ENCODE measurements at regions not wholly inside any gene's neighbourhood (a gene's known extent, or its start where the extent isn't known, plus 50 kb on each side); places are given as distances from the start of the nearest gene placed in this dataset.
"Not testable (repeated sequence)": the region's sequence is repeated elsewhere in the genome, so short reads cannot be mapped to it uniquely, and the experiment has no call there.

DNA sequence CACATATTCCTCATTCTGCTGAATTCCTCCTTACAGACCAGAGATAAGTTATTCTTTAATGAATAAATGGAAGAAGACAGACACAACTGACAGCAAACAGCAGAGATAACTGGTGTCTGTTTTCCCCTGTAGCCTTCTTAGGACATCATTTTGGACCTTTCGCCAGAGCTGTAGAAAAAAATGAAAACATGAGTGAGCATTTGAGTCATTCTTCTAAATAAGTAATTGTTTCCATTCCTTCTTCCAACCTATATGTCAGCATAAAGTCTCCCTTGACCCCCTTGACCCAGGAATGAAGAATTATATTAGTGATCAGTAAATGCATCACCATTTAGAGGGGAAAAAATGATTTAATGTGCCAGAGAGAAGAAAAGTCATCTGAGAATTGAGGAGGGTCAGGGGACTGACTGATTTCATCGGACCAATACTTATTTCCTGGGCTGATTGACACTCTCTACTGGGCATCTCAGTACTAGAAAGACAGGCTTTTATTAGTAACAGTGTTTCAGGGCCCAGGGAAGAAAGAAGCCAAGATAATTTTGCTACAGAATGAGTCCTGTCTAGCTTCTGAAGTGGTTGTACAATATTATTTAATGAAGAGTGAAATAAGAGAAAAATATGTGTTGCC, 597.0 kb downstream of the PSAT1 start:
- Histone ChIP-seq H3K36me3 (replicated peaks; ENCODE audit: control insufficient read depth, insufficient read depth, low read length) (no peaks in the 10 kb centered on the region), H3K27me3 (ENCODE audit: control insufficient read depth, insufficient read depth, low read length) (no peaks in the 10 kb centered on the region), H3K4me3 (ENCODE audit: insufficient read depth, low read depth, low read length) (no peak overlapping the region)
- no peak for DNase-seq

DNA sequence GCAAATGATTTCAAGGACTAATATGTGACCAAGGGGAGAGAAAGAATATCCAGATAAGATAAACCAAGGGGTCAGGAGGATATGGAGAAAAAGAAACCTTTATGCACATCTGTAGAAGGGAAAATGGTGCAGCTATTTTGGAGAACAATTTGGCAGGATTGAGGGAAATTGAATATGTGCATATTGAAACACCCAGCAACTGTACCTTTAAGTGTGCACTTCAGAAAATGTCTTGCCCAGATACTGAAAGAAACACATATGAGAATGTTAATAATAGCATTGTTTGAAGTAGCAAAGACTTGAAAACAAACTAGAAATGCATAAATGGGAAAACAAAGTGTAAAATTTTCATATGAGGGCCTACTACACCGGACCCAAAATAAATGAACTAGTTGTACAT, 599.6 kb downstream of the PSAT1 start:
- H3K36me3 ChIP-seq (replicated peaks; ENCODE audit: control insufficient read depth, insufficient read depth, low read length) = no peaks in the 10 kb centered on the region
- no peak for DNase-seq
- no peak overlapping the region for H3K4me3 ChIP-seq (ENCODE audit: insufficient read depth, low read depth, low read length)
- no peaks in the 10 kb centered on the region for H3K27me3 ChIP-seq (ENCODE audit: control insufficient read depth, insufficient read depth, low read length)

DNA sequence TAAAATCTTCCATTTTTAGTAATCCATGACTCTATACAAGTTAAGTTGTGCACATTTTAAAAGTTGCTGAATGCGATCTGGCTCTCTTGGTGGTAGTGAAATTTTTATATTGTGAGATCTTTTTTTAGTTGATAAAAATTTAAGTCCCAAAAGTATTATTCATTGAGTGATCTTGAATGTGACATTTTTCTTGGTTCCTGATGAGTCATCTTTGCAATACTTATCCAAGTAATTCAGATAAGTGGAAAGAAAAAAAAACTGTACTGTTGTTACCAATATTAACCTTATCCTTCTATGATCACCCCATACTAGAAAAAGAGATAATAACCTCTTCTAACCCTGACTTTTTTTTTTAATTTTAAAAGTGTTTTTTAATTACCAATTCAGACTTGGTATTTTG, 601.3 kb downstream of the PSAT1 start:
- H3K27me3 ChIP-seq (ENCODE audit: control insufficient read depth, insufficient read depth, low read length) = no peaks in the 10 kb centered on the region
- no peak for DNase-seq
- no peak overlapping the region for H3K4me3 ChIP-seq (ENCODE audit: insufficient read depth, low read depth, low read length)
- H3K36me3 ChIP-seq (replicated peaks; ENCODE audit: control insufficient read depth, insufficient read depth, low read length) = no peaks in the 10 kb centered on the region

DNA sequence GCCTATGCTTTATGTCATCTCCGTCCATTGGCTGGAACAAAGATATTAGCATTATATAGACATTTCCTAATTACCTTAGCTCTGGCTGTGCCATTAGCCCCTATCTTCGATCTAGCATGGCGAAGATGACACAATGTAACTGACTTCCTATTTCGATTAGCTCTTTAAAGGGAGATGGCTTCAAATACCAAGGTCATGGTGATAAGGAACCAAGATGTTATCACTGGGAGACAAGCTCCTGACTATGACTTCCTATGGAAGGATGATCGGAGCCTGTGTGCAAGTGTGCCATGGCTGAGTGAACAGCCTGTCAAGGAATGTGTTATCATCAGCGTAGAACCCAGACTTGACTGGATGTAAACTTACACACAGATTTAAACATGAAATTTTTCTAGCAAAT, 602.1 kb downstream of the PSAT1 start:
- Histone ChIP-seq H3K4me3 (ENCODE audit: insufficient read depth, low read depth, low read length) (no peak overlapping the region), H3K27me3 (ENCODE audit: control insufficient read depth, insufficient read depth, low read length) (no peaks in the 10 kb centered on the region), H3K36me3 (replicated peaks; ENCODE audit: control insufficient read depth, insufficient read depth, low read length) (no peaks in the 10 kb centered on the region)
- DNase-seq = no peak

DNA sequence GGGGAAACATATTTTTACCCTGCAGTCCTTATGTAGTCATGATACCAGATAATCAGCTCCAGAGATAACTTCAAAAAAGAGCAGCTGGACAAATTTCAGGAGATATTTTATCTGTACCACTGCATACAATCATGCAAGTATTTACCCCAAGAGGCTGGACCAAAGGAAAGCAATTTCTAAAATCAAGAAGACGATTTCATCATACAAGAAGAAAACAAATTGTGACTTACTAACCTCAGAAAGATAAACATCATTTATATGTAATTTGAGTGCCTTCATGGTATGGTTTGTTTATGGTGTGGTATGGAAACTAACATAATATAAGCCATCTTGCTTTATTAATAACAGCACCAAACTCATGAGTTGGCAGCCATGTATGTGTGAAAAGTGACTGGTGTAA, 603.6 kb downstream of the PSAT1 start:
- no peak for DNase-seq
- no peaks in the 10 kb centered on the region for H3K27me3 ChIP-seq (ENCODE audit: control insufficient read depth, insufficient read depth, low read length)
- no peak overlapping the region for H3K4me3 ChIP-seq (ENCODE audit: insufficient read depth, low read depth, low read length)
- no peaks in the 10 kb centered on the region for H3K36me3 ChIP-seq (replicated peaks; ENCODE audit: control insufficient read depth, insufficient read depth, low read length)

DNA sequence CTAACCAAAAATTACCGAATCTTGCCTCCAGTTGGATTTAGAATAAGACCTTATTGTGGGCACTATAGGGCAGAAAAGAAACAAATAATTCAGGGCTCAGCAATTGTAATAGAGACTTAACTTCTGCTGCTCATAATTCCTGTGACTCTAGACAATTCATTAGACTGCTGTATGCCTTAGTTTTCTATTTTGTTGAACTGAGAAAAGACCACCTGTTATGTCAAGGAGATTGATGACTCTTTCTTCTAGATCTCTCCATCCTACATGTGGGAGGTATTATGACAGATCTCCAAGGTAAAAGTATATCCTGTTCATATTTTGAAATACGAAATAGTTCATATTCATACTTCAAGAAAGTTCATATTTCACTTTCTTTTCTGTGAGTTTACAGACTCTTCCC, 605.1 kb downstream of the PSAT1 start:
- Histone ChIP-seq H3K36me3 (replicated peaks; ENCODE audit: control insufficient read depth, insufficient read depth, low read length) (no peaks in the 10 kb centered on the region), H3K27me3 (ENCODE audit: control insufficient read depth, insufficient read depth, low read length) (no peaks in the 10 kb centered on the region), H3K4me3 (ENCODE audit: insufficient read depth, low read depth, low read length) (no peak overlapping the region)
- DNase-seq = no peak

DNA sequence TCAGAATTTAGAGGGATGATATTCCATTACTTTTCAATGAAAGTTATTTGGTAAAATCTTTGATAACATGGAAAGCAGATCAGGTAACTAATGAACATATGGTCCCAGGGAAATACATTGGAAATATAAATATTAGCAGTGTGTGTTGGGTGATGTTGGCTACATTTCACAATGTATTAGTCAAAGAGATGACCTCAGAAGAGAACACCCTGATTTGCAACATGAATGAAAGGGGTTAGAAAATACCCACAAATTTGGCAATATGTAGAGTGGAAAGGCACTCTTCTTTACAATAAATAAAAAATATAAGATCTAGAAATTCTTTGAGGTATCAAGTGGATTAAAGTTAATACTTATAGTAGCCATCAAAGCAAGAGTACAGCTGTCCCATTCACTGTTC, 606.7 kb downstream of the PSAT1 start:
- no peaks in the 10 kb centered on the region for H3K27me3 ChIP-seq (ENCODE audit: control insufficient read depth, insufficient read depth, low read length)
- H3K36me3 ChIP-seq (replicated peaks; ENCODE audit: control insufficient read depth, insufficient read depth, low read length) = no peaks in the 10 kb centered on the region
- DNase-seq = no peak
- H3K4me3 ChIP-seq (ENCODE audit: insufficient read depth, low read depth, low read length) = no peak overlapping the region

DNA sequence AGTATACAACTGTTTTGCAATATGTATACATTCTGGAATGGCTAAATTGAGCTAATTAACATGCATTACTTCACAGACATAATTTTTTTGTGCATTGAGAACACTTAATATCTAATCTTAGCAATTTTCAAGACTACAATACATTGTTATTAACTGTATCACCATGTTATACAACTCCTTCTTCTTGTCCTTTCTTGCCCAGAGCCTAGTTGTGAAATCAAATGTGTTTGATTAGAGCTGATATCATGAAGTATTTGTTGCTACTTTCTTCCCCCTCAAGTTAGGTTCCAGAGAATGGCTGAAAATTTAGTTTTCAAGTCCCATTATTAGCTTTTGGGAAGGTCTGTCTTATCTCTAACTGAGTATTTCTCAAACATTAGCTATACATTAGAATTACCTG, 607.8 kb downstream of the PSAT1 start:
- H3K27me3 ChIP-seq (ENCODE audit: control insufficient read depth, insufficient read depth, low read length) = no peaks in the 10 kb centered on the region
- H3K36me3 ChIP-seq (replicated peaks; ENCODE audit: control insufficient read depth, insufficient read depth, low read length) = no peaks in the 10 kb centered on the region
- no peak for DNase-seq
- no peak overlapping the region for H3K4me3 ChIP-seq (ENCODE audit: insufficient read depth, low read depth, low read length)

DNA sequence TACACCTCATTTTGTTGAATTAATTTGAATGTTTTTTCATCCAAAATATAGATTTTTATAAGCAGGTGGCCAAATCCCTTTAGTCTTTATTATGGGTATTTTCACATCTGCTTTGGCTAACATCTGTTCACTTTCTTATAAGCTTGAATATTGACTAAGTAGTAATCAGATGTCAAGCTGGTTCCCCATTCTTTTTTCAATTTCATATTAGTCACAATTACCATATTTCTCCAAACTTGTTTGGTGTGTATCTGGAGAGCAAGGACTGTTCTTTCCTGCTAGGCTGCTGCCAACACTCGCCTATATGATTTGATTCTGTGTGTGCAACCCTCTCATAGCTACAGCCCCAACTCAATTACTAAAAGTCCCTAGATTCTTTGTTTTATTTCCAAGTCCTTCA, 608.5 kb downstream of the PSAT1 start:
- no peaks in the 10 kb centered on the region for H3K27me3 ChIP-seq (ENCODE audit: control insufficient read depth, insufficient read depth, low read length)
- no peaks in the 10 kb centered on the region for H3K36me3 ChIP-seq (replicated peaks; ENCODE audit: control insufficient read depth, insufficient read depth, low read length)
- H3K4me3 ChIP-seq (ENCODE audit: insufficient read depth, low read depth, low read length) = no peak overlapping the region
- DNase-seq = no peak

DNA sequence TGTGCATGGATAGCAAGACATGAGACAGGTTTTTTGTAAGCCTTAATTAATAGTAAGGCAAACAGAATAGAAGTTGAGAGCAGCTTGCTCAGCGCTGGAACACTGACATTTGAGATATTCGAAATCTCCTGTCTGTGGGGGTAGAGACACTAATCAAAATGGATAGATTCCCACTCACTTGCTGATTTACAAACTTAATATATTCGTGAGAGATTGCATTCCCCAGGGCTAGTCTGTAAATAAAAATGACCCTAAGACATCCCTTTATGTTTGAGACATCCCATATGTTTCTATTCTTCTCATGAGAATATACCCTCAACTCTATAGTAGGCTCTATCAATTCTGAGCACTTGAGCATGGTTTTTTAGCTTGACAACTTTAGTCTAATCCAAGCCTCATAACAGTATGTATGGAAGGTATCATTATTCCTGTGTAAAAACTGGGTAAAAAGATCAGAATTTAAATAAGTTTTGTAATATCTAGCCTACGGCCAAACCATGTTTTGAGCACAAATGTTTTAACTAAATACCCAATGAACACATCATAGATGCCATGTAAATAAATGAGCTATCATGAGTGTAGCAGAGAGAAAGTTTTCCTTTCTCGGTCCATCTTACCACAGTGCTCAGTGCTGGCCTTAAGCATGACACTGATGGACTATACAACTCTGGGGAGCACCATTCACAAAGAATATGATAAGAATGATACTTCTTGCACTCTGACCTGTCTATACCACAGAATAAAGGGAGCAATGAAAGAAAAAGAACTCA, 609.2 kb downstream of the PSAT1 start:
- DNase-seq = no peak
- no peak overlapping the region for H3K4me3 ChIP-seq (ENCODE audit: insufficient read depth, low read depth, low read length)
- H3K36me3 ChIP-seq (replicated peaks; ENCODE audit: control insufficient read depth, insufficient read depth, low read length) = no peaks in the 10 kb centered on the region
- no peaks in the 10 kb centered on the region for H3K27me3 ChIP-seq (ENCODE audit: control insufficient read depth, insufficient read depth, low read length)

DNA sequence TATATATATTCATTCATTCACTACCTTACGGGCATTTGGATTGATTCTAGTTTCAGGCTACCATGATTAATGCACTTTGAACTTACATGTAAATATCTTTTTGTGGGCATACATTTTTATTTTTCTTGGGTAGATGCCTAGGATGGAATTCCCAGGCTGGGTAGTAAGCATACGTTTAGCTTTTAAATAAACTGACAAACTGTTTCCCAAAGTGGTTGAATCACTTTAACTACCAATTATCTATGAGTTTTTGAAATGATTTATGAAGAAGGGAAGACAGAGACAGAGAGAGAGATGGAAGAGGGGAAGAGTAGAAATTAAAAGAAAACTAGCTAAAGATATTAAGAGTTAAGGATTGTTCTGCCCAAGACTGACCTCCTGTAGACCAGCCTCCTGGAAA, 612.6 kb downstream of the PSAT1 start:
- H3K36me3 ChIP-seq (replicated peaks; ENCODE audit: control insufficient read depth, insufficient read depth, low read length) = no peaks in the 10 kb centered on the region
- H3K27me3 ChIP-seq (ENCODE audit: control insufficient read depth, insufficient read depth, low read length) = no peaks in the 10 kb centered on the region
- no peak overlapping the region for H3K4me3 ChIP-seq (ENCODE audit: insufficient read depth, low read depth, low read length)
- DNase-seq = no peak

DNA sequence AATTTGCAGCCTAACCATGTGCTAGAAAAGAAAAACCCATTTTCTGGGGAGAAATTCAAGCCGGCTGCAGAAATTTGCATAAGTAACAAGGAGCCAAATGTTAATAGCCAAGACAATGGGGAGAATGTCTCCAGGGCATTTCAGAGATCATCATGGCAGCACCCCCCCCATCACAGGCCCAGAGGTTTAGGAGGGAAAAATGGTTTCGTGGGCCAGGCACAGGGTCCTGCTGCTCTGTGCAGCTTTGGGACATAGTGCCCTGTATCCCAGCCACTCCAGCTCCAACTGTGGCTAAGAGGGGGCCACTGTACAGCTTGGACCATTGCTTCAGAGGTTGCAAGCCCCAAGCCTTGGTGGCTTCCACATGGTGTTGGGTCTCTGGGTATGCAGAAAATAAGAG, 620.0 kb downstream of the PSAT1 start:
- not testable (repeated sequence) for H3K36me3 ChIP-seq (replicated peaks; ENCODE audit: control insufficient read depth, insufficient read depth, low read length); H3K4me3 ChIP-seq (ENCODE audit: insufficient read depth, low read depth, low read length); H3K27me3 ChIP-seq (ENCODE audit: control insufficient read depth, insufficient read depth, low read length); DNase-seq

DNA sequence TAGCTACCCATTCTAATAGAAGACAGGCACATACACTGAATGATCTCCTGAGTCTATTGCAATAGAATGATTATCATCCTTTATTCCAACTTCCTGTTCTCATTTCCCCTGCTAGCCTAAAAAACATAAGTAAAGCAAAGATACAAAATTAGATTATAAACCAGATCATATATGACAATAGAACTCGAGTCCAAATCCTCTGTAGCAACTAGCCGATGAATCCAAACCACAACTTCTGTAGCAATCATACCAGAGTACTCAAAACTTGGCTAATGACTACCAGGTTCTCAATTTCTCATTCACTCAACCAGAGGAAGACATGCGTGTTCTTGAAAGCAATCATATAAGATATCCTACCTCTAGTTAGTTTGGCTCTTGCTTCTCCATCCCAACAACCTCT, 622.1 kb downstream of the PSAT1 start:
- DNase-seq = no peak
- Histone ChIP-seq H3K4me3 (ENCODE audit: insufficient read depth, low read depth, low read length) (no peak overlapping the region), H3K27me3 (ENCODE audit: control insufficient read depth, insufficient read depth, low read length) (no peaks in the 10 kb centered on the region), H3K36me3 (replicated peaks; ENCODE audit: control insufficient read depth, insufficient read depth, low read length) (no peaks in the 10 kb centered on the region)

DNA sequence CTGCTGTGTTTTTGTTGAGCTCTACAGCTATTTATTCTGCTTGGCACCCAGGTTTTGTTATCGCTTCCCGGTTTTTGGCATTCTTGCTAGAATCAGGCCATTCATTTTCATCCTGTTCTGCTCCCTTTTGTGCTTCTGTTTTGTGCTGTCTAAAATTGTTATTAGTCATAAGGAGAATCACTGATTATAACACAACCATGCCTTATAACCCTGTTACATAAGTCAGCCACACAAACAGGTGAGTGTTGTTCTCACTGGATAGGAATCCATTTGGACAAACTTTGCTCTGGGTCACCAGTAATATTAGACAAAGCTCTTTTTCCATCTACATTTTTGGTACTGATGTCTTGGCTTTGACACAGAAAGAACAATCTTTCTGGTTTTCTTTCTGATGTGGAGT, 622.8 kb downstream of the PSAT1 start:
- Histone ChIP-seq H3K27me3 (ENCODE audit: control insufficient read depth, insufficient read depth, low read length) (no peaks in the 10 kb centered on the region), H3K4me3 (ENCODE audit: insufficient read depth, low read depth, low read length) (no peak overlapping the region), H3K36me3 (replicated peaks; ENCODE audit: control insufficient read depth, insufficient read depth, low read length) (no peaks in the 10 kb centered on the region)
- DNase-seq = no peak

DNA sequence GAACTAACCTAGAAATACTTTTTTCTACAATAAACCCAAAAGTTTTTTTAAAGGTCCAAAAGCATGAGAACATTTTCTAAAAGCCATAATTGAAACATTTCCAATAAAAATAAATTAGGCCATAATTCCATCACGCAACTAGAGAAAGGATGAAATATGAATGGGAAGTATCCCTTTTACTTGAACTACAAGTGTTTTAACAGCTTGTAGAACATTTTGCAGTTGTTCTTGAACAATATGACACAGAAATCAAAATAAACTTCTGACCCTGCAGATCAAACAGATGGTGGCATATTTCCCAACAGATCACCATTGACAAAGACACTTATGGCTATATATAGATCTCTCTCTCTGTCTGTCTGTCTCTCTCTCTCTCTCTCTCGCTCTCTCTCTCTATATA, 624.4 kb downstream of the PSAT1 start:
- Histone ChIP-seq H3K27me3 (ENCODE audit: control insufficient read depth, insufficient read depth, low read length) (no peaks in the 10 kb centered on the region), H3K36me3 (replicated peaks; ENCODE audit: control insufficient read depth, insufficient read depth, low read length) (no peaks in the 10 kb centered on the region), H3K4me3 (ENCODE audit: insufficient read depth, low read depth, low read length) (no peak overlapping the region)
- no peak for DNase-seq
